WTC11 (cell line): ENCODE measurements at regions not wholly inside any gene's neighbourhood (a gene's known extent, or its start where the extent isn't known, plus 50 kb on each side); places are given as distances from the start of the nearest gene placed in this dataset.

Experiments used
- TCF7 ChIP-seq: sonication (generic); formaldehyde crosslinking; IDR thresholded peaks from 2 replicates; pipeline ENCODE4 v1.8.0; 2022; ENCODE audit warnings: mild to moderate bottlenecking, low read depth, missing genetic modification reagents, moderate library complexity
- TF ChIP-seq, protein P1 (sequence below): fragments of 200-600 bp; IDR thresholded peaks from 2 replicates; pipeline ENCODE4 v1.8.0; 2022; ENCODE audit warnings: antibody characterized with exemption

DNA sequence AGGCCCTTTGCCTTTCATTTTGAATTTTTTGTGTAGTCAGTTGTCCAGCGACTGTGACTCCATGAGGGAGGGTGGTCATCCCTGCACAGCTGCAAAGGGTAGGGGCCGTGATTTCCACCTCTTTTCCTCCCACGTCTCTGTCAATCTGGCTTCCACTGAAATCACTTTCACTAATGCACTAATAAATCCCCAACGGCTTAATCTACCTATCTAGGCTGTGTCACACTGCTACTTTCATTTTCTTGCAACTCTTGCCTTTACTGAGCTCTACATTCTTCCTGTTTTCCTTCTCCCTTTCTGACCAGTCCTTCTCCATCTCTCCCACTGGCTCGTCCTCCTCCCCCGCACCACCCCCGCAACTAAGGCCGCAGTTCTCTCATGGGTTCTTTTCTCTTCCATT, 212.3 kb upstream of the FOXN3 start:
- TF ChIP-seq, protein P1, sequence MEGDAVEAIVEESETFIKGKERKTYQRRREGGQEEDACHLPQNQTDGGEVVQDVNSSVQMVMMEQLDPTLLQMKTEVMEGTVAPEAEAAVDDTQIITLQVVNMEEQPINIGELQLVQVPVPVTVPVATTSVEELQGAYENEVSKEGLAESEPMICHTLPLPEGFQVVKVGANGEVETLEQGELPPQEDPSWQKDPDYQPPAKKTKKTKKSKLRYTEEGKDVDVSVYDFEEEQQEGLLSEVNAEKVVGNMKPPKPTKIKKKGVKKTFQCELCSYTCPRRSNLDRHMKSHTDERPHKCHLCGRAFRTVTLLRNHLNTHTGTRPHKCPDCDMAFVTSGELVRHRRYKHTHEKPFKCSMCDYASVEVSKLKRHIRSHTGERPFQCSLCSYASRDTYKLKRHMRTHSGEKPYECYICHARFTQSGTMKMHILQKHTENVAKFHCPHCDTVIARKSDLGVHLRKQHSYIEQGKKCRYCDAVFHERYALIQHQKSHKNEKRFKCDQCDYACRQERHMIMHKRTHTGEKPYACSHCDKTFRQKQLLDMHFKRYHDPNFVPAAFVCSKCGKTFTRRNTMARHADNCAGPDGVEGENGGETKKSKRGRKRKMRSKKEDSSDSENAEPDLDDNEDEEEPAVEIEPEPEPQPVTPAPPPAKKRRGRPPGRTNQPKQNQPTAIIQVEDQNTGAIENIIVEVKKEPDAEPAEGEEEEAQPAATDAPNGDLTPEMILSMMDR = no peak
- TF ChIP-seq TCF7 (CRISPR knock-in tag) = no peak
